Neural cell (in vitro differentiated cells): ENCODE measurements at regions not wholly inside any gene's neighbourhood (a gene's known extent, or its start where the extent isn't known, plus 50 kb on each side); places are given as distances from the start of the nearest gene placed in this dataset.

Experiments
- H2AFZ ChIP-seq: fragments of 200-600, 300-800 bp; sonication (generic), shearing (Covaris generic); 2 replicates; pipeline ENCODE4 v1.6.0; 2014; ENCODE audit warnings: low read depth, mild to moderate bottlenecking, antibody characterized with exemption, low read length, moderate library complexity
- H3F3A ChIP-seq: fragments of 200-600 bp; shearing (Covaris generic); 2 replicates; pipeline ENCODE4 v1.6.1; 2016; ENCODE audit warnings: mild to moderate bottlenecking, moderate library complexity, mixed read lengths, antibody characterized with exemption, low read length; ENCODE audit not compliant: insufficient read depth, poor library complexity, severe bottlenecking
- H3K27ac ChIP-seq: fragments of 200-600, 300-800 bp; sonication (generic), shearing (Covaris generic); 2 replicates; pipeline ENCODE4 v1.5.1; 2014; ENCODE audit warnings: mild to moderate bottlenecking, low read length, moderate library complexity
- H3K27me3 ChIP-seq: fragments of 300-800, 200-600 bp; sonication (generic), shearing (Covaris generic); 2 replicates; pipeline ENCODE4 v1.6.0; 2014; ENCODE audit warnings: mild to moderate bottlenecking, low read depth, low read length, moderate library complexity; ENCODE audit not compliant: insufficient read depth
- H3K36me3 ChIP-seq: fragments of 300-800, 200-600 bp; sonication (generic), shearing (Covaris generic); 2 replicates; pipeline ENCODE4 v1.5.1; 2014; ENCODE audit warnings: mild to moderate bottlenecking, antibody characterized with exemption, low read length, moderate library complexity; ENCODE audit not compliant: insufficient read depth
- H3K4me2 ChIP-seq: fragments of 300-800, 200-600 bp; sonication (generic), shearing (Covaris generic); 2 replicates; pipeline ENCODE4 v1.6.0; 2014; ENCODE audit warnings: mild to moderate bottlenecking, low read length
- H3K4me3 ChIP-seq: fragments of 300-800, 200-600 bp; sonication (generic), shearing (Covaris generic); 2 replicates; pipeline ENCODE4 v1.5.1; 2014; ENCODE audit warnings: mild to moderate bottlenecking, low read length, moderate library complexity
- H3K79me2 ChIP-seq: fragments of 200-600 bp; shearing (Covaris generic); replicated peaks from 2 replicates; pipeline ENCODE4 v1.6.0; 2014; ENCODE audit warnings: mild to moderate bottlenecking, low read length, moderate library complexity; ENCODE audit not compliant: insufficient read depth
- H3K9ac ChIP-seq: fragments of 300-800, 200-600 bp; sonication (generic), shearing (Covaris generic); 2 replicates; pipeline ENCODE4 v1.6.1; 2016; ENCODE audit warnings: mild to moderate bottlenecking, low read length, mixed read lengths
- H3K9me2 ChIP-seq: fragments of 200-600 bp; shearing (Covaris generic); 2 replicates; pipeline ENCODE4 v1.6.1; 2016; ENCODE audit warnings: mild to moderate bottlenecking, low read length, mixed read lengths; ENCODE audit not compliant: insufficient read depth
- H3K9me3 ChIP-seq: fragments of 200-600, 300-800 bp; sonication (generic), shearing (Covaris generic); 2 replicates; pipeline ENCODE4 v1.6.1; 2016; ENCODE audit warnings: mild to moderate bottlenecking, mixed run types, low read length, moderate library complexity, mixed read lengths
- H4K20me1 ChIP-seq: fragments of 200-600 bp; shearing (Covaris generic); 2 replicates; pipeline ENCODE4 v1.6.1; 2016; ENCODE audit warnings: mild to moderate bottlenecking, mixed run types; ENCODE audit not compliant: insufficient read depth
- EP300 ChIP-seq: fragments of 450-650 bp; conservative IDR thresholded peaks from 2 replicates; pipeline ENCODE4 v1.6.1; 2014; ENCODE audit warnings: antibody characterized with exemption, mild to moderate bottlenecking, moderate library complexity; ENCODE audit not compliant: poor library complexity, severe bottlenecking
- EZH2 ChIP-seq: fragments of 200-600, 300-800 bp; shearing (Covaris generic), sonication (generic); IDR thresholded peaks from 2 replicates; pipeline ENCODE4 v1.6.1; 2014; ENCODE audit warnings: antibody characterized with exemption, low read length, borderline replicate concordance, mild to moderate bottlenecking; ENCODE audit not compliant: insufficient read depth, poor library complexity, severe bottlenecking
- MXI1 ChIP-seq: fragments of 450-650 bp; conservative IDR thresholded peaks from 2 replicates; pipeline ENCODE4 v1.6.1; 2014; ENCODE audit warnings: antibody characterized with exemption, mild to moderate bottlenecking; ENCODE audit not compliant: poor library complexity, severe bottlenecking
- POLR2AphosphoS5 ChIP-seq: IDR thresholded peaks from 2 replicates; pipeline ENCODE4 v1.6.1; 2012
- RAD21 ChIP-seq: fragments of 450-650 bp; conservative IDR thresholded peaks from 2 replicates; pipeline ENCODE4 v1.6.1; 2014; ENCODE audit warnings: antibody characterized with exemption, mild to moderate bottlenecking, moderate library complexity
- SMC3 ChIP-seq: fragments of 450-650 bp; conservative IDR thresholded peaks from 2 replicates; pipeline ENCODE4 v1.6.1; 2014; ENCODE audit warnings: antibody characterized with exemption, mild to moderate bottlenecking, moderate library complexity; ENCODE audit not compliant: poor library complexity
- TAF1 ChIP-seq: IDR thresholded peaks from 2 replicates; pipeline ENCODE4 v1.6.1; 2012; ENCODE audit warnings: low read depth
- TF ChIP-seq, protein P1 (sequence below): fragments of 450-650 bp; IDR thresholded peaks from 2 replicates; pipeline ENCODE4 v1.5.1; 2014; ENCODE audit warnings: antibody characterized with exemption, mild to moderate bottlenecking, moderate library complexity; ENCODE audit not compliant: poor library complexity, severe bottlenecking
- TF ChIP-seq, protein P2 (sequence below): IDR thresholded peaks from 2 replicates; pipeline ENCODE4 v1.6.1; 2012; ENCODE audit warnings: borderline replicate concordance

DNA sequence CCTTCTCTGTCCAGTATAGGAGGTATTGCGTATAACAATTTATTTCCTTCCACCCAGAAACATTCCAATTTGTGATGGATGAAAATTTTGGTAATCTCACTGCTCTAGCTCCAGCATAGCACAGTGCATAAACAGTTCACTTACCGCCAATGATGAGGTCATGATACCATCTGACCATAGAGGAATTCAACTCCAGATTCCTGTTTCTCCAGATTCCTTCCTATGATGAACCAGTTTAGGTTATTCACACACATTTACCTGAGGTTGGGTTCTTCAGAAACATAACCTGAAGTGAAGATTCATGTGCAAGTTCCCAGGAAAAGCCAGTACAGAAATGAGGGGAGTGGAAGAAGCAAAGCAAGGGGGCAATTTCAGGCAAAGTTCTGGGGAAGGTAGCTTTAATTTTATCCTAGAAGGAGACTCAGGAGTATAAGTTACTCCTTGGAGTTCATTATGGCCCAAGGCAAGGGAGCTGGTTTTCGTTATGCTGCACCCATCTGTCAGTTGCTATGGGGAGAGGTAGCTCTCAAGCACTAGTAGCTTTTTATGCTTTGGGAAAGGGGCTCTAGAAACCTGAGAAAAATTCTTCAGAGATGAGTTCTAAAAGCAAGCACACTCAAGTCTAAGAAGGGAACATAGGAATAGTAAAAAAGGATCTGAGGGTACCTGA, 121.6 kb downstream of the CASP12 start:
- TF ChIP-seq POLR2AphosphoS5 = no peak
- TF ChIP-seq MXI1 = no peak
- no peak for TF ChIP-seq RAD21
- no peak for TF ChIP-seq EP300
- no peak for TF ChIP-seq TAF1
- TF ChIP-seq SMC3 = no peak
- TF ChIP-seq EZH2 = no peak
- TF ChIP-seq, protein P1, sequence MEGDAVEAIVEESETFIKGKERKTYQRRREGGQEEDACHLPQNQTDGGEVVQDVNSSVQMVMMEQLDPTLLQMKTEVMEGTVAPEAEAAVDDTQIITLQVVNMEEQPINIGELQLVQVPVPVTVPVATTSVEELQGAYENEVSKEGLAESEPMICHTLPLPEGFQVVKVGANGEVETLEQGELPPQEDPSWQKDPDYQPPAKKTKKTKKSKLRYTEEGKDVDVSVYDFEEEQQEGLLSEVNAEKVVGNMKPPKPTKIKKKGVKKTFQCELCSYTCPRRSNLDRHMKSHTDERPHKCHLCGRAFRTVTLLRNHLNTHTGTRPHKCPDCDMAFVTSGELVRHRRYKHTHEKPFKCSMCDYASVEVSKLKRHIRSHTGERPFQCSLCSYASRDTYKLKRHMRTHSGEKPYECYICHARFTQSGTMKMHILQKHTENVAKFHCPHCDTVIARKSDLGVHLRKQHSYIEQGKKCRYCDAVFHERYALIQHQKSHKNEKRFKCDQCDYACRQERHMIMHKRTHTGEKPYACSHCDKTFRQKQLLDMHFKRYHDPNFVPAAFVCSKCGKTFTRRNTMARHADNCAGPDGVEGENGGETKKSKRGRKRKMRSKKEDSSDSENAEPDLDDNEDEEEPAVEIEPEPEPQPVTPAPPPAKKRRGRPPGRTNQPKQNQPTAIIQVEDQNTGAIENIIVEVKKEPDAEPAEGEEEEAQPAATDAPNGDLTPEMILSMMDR = no peak
- TF ChIP-seq, protein P2, sequence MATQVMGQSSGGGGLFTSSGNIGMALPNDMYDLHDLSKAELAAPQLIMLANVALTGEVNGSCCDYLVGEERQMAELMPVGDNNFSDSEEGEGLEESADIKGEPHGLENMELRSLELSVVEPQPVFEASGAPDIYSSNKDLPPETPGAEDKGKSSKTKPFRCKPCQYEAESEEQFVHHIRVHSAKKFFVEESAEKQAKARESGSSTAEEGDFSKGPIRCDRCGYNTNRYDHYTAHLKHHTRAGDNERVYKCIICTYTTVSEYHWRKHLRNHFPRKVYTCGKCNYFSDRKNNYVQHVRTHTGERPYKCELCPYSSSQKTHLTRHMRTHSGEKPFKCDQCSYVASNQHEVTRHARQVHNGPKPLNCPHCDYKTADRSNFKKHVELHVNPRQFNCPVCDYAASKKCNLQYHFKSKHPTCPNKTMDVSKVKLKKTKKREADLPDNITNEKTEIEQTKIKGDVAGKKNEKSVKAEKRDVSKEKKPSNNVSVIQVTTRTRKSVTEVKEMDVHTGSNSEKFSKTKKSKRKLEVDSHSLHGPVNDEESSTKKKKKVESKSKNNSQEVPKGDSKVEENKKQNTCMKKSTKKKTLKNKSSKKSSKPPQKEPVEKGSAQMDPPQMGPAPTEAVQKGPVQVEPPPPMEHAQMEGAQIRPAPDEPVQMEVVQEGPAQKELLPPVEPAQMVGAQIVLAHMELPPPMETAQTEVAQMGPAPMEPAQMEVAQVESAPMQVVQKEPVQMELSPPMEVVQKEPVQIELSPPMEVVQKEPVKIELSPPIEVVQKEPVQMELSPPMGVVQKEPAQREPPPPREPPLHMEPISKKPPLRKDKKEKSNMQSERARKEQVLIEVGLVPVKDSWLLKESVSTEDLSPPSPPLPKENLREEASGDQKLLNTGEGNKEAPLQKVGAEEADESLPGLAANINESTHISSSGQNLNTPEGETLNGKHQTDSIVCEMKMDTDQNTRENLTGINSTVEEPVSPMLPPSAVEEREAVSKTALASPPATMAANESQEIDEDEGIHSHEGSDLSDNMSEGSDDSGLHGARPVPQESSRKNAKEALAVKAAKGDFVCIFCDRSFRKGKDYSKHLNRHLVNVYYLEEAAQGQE = no peak
- H3K9ac ChIP-seq = no peak overlapping the region
- no peaks in the 10 kb centered on the region for H3F3A ChIP-seq
- no peaks in the 10 kb centered on the region for H3K27me3 ChIP-seq
- no peaks in the 10 kb centered on the region for H3K9me3 ChIP-seq
- no peak overlapping the region for H3K27ac ChIP-seq
- no peaks in the 10 kb centered on the region for H4K20me1 ChIP-seq
- H2AFZ ChIP-seq = no peak overlapping the region
- no peak overlapping the region for H3K4me2 ChIP-seq
- H3K36me3 ChIP-seq = no peaks in the 10 kb centered on the region
- H3K79me2 ChIP-seq = no peaks in the 10 kb centered on the region
- H3K9me2 ChIP-seq = peaks cover 3% of the 10 kb centered on the region
- H3K4me3 ChIP-seq = no peak overlapping the region

DNA sequence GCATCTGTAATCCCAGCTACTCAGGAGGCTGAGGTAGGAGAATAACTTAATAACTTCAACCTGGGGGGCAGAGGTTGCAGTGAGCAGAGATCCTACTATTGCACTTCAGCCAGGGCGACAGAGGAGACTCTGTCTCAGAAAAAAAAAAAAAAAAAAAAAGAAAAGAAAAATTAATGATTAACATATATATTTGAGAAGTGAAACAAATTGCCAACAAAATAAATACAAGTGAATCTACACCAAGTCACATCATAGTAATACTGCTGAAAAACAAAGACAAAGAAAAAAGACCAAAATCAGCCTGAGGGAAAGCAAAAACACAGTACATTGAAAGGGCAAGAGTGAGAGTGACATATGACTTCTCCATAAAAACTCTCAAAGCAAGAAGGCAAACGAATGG, 123.7 kb downstream of the CASP12 start:
- no peaks in the 10 kb centered on the region for H3K36me3 ChIP-seq
- H3K9me2 ChIP-seq = peaks cover 3% of the 10 kb centered on the region
- no peak overlapping the region for H3K9ac ChIP-seq
- no peak overlapping the region for H2AFZ ChIP-seq
- H3K79me2 ChIP-seq = no peaks in the 10 kb centered on the region
- H3K4me3 ChIP-seq = no peak overlapping the region
- TF ChIP-seq, protein P2 = no peak
- TF ChIP-seq TAF1 (no peak), RAD21 (no peak), MXI1 (no peak), SMC3 (no peak), EP300 (no peak), POLR2AphosphoS5 (no peak), EZH2 (no peak)
- TF ChIP-seq, protein P1 = no peak
- no peak overlapping the region for H3K27ac ChIP-seq
- no peaks in the 10 kb centered on the region for H4K20me1 ChIP-seq
- no peak overlapping the region for H3K4me2 ChIP-seq
- no peaks in the 10 kb centered on the region for H3F3A ChIP-seq
- H3K27me3 ChIP-seq = no peaks in the 10 kb centered on the region
- H3K9me3 ChIP-seq = no peaks in the 10 kb centered on the region
